ENCODE measurements at regions not wholly inside any gene's neighbourhood (a gene's known extent, or its start where the extent isn't known, plus 50 kb on each side); places are given as distances from the start of the nearest gene placed in this dataset.
"Not testable (repeated sequence)": the region's sequence is repeated elsewhere in the genome, so short reads cannot be mapped to it uniquely, and the experiment has no call there.

DNA sequence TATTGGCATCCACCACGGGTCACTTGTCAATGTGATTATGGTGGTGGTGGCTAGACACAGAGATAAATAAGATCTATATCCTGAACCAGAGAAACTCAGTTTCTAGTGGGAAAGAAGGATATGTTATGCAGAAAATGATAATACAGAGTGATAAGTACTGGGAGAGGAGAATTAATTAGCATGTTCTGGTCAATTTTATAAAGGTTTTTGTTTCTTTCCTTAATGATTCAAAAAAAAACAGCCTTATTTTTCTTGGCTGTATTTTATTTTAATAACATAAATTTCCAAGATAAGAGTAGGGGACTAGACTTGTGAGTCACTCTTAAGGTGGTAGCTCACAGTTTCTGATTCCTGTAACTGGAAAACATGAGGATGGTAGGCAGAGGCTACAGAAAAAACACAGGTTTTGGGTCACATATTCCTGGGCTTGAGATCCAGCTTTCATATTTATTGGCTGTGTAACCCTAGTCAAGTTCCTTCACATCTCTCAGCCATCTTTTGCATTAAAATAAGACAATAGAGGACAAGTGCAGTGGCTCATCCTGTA, 350.3 kb upstream of the RPS23 start:
- no peak for DNase-seq (ENCODE audit: low read depth)
- TF ChIP-seq, protein P1, sequence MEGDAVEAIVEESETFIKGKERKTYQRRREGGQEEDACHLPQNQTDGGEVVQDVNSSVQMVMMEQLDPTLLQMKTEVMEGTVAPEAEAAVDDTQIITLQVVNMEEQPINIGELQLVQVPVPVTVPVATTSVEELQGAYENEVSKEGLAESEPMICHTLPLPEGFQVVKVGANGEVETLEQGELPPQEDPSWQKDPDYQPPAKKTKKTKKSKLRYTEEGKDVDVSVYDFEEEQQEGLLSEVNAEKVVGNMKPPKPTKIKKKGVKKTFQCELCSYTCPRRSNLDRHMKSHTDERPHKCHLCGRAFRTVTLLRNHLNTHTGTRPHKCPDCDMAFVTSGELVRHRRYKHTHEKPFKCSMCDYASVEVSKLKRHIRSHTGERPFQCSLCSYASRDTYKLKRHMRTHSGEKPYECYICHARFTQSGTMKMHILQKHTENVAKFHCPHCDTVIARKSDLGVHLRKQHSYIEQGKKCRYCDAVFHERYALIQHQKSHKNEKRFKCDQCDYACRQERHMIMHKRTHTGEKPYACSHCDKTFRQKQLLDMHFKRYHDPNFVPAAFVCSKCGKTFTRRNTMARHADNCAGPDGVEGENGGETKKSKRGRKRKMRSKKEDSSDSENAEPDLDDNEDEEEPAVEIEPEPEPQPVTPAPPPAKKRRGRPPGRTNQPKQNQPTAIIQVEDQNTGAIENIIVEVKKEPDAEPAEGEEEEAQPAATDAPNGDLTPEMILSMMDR (IDR thresholded peaks at IDR 0.05; ENCODE audit: insufficient read depth, low read depth, low read length) = no peak
- no peak overlapping the region for H3K4me3 ChIP-seq (ENCODE audit: low read depth, low read length)

DNA sequence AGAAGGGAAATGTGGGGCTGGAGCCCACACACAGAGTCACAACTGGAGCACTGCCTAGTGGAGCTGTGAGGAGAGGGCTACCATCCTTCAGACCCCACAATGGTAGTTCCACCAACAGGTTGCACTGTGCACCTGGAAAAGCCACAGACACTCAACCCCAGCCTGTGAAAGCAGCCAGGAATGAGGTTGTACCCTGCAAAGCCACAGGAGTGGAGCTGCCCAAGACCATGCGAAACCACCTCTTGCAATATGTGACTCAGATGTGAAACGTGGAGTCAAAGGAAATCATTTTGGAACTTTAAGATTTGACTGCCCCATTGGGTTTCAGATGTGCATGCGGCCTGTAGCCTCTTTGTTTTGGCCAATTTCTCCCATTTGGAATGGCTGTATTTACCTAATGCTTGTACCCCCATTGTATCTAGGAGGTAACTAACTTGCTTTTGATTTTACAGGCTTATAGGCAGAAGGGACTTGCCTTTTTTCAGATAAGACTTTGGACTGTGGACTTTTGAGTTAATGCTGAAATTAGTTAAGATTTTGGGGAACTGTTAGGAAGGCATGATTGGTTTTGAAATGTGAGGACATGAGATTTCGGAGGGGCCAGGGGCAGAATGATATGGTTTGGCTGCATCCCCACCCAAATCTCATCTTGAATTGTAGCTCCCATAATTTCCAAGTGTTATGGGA, 348.9 kb upstream of the RPS23 start:
- not testable (repeated sequence) for DNase-seq (ENCODE audit: low read depth); H3K4me3 ChIP-seq (ENCODE audit: low read depth, low read length)

DNA sequence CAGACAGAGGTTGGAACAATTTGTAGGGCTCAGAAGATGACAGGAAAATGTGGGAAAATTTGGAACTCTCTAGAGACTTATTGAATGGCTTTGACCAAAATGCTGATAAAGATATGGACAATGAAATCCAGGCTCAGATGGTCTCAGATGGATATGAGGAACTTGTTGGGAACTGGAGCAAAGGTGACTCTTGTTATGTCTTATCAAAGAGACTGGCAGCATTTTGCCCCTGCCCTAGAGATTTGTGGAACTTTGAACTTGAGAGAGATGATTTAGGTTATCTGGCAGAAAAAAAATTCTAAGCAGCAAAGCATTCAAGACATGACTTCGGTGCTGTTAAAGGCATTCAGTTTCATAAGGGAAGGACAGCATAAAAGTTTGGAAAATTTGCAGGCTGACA, 347.9 kb upstream of the RPS23 start:
- not testable (repeated sequence) for H3K4me3 ChIP-seq (ENCODE audit: low read depth, low read length); DNase-seq (ENCODE audit: low read depth)

DNA sequence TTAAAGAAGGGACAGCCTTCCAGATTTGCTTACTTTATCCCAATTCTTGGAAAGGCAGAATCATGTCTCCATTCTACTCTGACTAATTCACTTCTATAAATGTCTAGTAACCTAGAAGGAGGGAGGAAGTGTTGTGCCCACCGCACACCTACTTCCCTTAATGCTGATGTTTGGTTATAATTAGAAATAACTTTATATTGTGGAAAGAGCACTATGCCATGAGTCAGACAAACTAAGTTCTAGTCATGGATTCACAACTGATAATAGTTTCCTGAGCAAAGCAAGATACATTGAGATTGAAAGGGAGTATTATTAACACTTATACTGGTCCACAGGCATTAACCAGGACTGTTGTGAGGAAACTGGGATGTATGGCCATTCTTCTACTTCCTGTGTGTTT, 345.9 kb upstream of the RPS23 start:
- no peak for DNase-seq (ENCODE audit: low read depth)
- TF ChIP-seq, protein P1 (IDR thresholded peaks at IDR 0.05; ENCODE audit: insufficient read depth, low read depth, low read length) = no peak
- no peak overlapping the region for H3K4me3 ChIP-seq (ENCODE audit: low read depth, low read length)

DNA sequence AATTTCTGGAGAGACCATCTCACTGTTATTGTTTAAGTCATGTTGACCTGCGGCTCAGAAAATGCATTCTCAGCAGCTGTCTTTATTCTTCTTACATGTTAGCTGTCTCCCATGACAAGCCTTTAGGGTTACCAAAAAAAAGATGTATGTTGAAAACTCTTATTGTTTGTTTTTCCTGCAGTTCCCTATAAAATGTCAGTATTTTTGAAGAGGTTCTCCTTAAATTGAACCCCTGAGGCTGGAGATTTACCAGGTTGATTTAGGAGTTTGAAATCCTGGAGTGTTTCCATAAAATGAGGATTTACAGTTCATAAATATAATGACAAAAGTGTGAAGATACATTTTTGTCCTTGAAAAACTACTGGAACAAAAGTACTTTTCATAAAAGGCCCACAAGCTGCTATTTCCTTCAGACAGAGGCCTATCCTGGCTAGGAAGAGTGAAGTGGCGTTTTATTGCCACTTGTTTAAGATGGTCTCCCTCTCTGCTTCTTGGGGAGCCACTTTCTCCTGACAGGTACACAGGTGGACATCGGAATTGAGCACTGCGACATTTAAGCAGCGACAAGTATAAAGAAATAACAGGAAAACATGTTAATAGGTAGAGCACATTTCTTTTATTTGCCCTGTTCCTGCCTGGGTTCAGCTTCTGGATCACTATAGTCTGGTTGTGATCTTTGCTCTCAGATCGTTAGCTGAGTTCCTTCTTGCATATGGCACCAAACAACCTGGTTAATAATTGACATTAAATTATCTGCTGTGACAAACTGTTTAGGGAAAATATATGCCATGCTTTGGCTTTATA, 344.8 kb upstream of the RPS23 start:
- no peak overlapping the region for H3K4me3 ChIP-seq (ENCODE audit: low read depth, low read length)
- TF ChIP-seq, protein P1 (IDR thresholded peaks at IDR 0.05; ENCODE audit: insufficient read depth, low read depth, low read length) = no peak
- no peak for DNase-seq (ENCODE audit: low read depth)

DNA sequence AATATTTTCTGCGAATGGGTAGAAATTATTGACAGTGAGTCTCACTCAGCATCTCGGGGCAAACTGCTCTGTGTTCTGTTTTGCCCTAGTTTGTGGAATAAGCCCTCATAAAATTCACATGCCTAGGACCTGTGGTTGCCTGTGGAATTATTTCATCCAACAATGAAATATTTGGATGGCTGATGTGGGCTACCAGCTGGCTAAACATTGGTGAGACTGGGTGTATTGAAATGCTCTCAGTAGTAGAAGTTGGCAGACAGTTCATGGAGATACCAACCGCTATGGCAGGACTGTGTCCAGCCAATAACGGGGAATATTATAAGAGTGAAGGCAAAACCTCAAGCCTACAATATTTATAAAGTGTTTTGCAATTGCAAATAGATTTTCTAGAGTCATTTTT, 344.1 kb upstream of the RPS23 start:
- no peak overlapping the region for H3K4me3 ChIP-seq (ENCODE audit: low read depth, low read length)
- TF ChIP-seq, protein P1 (IDR thresholded peaks at IDR 0.05; ENCODE audit: insufficient read depth, low read depth, low read length) = no peak
- no peak for DNase-seq (ENCODE audit: low read depth)

DNA sequence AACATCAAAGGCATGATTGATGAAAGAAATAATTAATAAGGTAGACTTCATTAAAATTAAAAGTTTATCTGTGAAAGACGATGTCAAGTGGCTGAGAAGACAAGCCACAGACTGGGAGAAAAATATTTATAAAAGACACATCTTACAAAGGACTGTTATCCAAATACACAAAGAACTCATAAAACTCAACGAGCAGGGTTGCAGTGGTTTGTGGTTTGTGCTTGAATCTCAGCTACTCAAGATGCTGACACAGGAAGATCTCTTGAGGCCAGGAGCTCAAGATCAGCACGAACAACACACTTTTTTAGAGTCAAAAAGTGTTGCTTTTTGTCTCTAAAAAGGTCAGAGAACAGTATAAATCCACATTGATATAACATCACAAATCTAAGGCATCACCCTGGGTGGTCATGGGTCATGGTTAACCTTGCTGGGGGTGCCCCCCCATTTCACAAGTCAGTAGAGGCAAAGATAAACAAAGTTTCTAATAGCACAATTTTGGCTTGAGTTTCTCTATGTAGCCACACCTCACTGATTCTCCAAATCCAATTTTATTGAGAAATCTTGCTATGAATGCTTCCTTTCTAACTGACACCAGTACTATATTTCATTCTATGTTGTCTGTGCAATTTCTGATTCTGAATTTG, 342.9 kb upstream of the RPS23 start:
- no peak overlapping the region for H3K4me3 ChIP-seq (ENCODE audit: low read depth, low read length)
- TF ChIP-seq, protein P1 (IDR thresholded peaks at IDR 0.05; ENCODE audit: insufficient read depth, low read depth, low read length) = no peak
- peak; percentile 68 for DNase-seq (ENCODE audit: low read depth)
